ENCODE measurements at regions not wholly inside any gene's neighbourhood (a gene's known extent, or its start where the extent isn't known, plus 50 kb on each side); places are given as distances from the start of the nearest gene placed in this dataset.

DNA sequence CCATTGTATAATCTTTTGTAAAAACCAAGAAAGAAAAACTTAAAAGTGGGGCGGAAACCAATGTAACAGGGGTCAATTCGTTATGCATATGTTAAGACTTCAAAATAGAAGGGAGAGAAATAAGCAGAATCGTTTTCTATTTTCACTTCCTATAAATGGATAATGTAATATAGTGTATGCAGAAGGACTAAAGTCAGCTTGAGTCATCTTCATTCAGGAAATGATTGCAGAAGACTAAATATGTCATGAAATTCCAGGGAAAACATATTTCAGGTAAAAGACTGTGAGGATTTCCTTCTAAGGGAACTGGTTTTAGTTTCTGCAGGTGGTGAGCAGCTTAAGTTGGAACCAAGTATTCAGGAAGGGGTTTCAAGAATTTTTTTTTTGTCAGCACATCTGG lies 753.3 kb downstream of the IRX1 start:
- DNase-seq, result no peak

DNA sequence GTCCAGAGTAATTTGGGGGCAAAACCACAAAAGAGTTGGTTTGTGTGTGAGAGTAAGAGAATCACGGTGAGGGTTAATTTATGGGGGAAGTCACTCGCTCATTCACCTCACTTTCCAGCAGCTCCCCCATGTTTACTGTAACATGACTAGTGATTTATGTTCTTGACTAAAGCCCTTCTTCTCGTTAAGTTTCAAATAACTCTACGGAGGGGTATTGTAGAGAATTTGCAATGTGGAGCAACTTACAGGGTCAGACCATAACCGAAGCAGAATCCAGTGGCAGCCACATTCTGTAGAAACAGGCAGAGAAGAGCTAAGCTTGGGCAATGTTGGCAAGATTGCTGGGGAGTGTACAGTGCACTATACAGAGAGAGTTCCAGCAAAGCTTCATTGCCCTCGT lies 760.6 kb downstream of the IRX1 start:
- DNase-seq, result no peak

DNA sequence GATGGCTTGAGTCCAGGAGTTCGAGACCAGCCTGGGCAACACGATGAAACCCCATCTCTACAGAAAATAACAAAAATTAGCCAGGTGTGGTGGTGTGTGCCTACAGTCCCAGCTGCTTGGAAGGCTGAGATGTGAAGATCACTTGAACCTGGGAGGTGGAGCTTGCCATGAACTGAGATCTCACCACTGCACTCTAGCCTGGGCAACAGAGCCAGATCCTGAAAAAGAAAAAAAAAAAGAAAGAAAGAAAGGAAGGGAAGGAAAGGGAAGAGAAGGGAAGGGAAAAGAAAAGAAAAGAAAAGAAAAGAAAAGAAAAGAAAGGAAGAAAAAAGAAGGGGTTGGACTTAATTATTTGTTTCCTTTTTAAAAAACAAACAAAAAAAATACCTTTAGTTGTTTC lies 764.2 kb downstream of the IRX1 start:
- DNase-seq, result no peak

DNA sequence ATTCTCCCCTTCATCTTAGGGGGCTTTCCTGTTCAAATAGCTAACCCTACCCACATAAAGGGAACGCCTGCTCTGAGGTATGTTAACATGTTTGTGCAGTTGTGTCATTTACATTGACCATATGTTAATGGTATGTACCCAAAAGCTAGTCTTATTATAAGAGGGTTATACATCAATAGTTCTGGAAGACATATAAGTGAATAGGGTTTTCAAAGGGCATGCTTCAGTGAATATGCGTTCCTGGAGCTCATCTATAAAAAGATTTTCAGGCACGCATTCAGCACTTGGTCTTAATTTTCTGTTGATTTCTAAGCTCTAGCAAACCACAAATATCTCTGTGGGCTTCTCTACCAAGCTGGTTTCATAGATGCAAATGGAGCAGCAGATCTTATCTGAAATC lies 766.1 kb downstream of the IRX1 start:
- no peak for DNase-seq

DNA sequence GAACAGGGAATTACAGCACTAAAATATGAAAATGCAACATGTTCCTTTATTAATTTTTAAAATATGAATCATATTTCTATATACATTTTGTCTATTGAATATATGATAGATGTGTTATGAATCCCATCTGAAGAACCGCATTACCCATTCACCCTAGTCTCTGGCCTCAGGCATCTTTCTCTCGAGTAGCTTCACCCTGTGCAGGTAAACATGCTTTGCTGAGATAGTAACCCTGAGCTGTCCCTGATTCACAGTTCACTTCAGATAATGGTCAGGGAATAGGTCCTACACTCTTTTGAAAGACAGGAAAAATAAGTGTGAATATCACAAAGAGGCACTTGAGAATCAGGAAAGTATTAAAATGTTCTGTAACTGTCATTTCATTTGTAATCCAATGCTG lies 766.8 kb downstream of the IRX1 start:
- no peak for DNase-seq

DNA sequence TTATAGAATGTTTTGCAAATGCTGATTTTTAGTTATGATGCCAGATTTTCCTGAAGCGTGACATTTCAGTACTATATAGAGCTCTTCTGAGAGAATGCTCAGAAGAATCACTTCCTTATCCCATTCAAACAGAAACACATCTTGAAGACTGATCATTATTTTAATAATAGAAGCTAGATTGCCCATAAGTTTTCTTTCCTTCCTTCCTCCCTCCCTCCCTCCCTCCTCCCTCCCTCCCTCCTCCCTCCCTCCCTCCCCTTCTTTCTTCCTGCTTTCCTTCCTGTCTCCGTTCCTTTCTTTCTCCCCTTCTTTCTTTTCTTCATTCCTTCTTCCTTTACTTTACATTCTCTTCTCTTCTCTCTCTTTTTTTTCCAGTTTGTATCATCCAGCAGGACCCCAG lies 767.4 kb downstream of the IRX1 start:
- DNase-seq, result no peak

DNA sequence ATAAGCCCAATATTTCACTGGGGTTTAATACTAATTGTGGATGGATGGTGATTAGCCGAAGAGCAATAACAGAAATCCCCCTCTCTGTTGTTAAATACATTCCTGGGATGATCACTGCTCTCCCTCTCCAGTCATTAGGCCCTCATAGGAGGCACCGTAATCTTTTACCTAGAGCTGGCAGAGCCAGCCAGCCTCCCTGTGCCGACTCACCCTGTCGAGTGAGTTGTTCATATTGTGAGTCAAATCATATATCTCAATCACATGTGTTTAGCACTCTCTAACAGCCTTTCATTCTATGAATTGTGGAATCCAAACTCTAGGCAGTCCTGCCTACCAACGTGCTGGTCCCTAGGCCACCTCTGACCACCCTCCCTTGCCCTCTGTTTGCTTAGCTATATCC lies 771.0 kb downstream of the IRX1 start:
- no peak for DNase-seq

DNA sequence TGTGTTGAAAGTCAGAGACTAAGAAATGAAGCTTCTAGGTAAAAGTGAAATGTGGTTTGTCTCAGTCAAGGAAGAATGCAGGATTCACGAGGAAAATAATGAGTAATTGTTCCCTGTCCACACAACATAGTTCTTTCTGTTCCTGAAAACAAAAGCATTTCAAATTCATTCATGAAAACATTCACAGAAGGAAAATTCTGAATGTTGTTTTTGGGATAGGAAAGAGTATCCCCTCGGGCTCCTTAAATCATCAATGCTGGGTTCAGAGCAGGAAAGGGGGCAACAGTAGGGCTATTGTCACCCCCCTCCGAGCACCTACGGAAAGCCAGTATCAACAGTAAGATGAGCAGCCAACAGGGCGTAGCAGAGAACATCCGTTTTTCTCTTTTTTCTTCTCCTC lies 769.9 kb upstream of the ADAMTS16 start:
- no peak for DNase-seq

DNA sequence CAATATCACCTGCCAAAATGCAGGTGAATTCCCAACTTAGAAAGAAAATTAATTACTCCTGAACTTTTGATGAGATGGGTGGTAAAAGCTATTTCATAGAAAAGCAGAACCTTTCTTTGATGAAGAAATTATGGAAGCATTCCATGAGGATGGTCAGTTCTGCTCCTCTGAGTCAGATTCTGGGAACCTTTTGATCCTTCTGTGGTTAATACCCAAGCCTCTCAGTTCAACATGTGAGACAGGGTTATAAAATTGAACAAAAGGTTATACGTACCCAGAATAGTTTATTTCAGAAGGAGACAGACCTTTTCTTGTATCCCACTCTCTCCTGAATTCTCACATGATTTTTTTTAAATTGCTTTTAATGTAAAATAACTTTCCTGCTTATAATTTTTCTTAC lies 767.6 kb upstream of the ADAMTS16 start:
- no peak for DNase-seq

DNA sequence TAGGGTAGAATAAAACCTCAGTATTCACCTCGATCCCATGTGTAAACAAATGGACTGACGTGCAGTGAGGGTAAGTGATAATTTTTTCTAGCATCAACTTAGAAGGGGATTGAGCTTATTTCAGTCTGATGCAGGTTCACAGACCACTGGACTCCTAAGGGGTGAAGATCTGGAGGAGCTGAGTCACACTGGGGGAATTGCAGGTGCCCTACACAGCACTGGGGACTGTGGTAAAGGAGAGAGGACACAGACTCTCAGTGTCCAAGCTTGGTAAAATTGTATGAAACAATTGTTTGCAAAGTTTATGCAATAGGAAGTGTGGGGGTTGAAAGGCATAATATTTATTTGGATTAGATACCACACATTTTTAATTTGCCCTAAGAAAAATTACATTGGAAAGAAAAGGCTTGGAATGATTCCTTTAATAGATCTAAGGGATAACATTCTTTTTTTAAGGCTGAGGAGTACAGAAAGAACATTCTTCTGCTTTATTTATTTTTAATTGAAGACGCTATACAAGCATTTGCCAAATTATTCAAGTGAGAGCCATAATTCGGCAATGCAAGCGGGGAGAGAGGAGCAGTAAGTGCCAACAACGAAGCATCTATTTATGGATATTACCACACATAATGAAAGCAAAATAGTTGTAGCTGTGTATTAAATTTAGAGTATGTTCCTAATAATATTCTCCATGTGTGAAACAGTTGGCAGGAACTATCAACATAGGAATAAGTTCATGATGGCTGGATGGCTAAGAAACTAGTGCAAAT lies 766.9 kb upstream of the ADAMTS16 start:
- no peak for DNase-seq

DNA sequence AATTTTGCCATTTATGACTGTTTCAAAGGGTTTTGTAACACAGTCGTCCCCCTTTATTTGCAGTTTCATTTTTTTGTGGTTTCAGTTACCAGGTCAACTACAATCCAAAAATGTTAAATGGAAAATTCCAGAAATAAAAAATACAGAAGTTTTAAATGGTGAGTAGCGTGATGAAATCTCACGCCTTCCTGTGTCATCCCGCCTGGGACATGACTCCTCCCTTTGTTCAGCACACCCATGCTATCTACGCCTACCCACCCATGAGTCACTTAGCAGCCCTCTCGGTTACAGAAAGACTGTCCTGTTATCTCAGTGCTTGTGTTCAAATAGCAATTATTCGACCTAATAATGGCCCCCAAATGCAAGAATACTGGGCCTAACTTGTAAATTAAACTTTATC lies 765.3 kb upstream of the ADAMTS16 start:
- no peak for DNase-seq

DNA sequence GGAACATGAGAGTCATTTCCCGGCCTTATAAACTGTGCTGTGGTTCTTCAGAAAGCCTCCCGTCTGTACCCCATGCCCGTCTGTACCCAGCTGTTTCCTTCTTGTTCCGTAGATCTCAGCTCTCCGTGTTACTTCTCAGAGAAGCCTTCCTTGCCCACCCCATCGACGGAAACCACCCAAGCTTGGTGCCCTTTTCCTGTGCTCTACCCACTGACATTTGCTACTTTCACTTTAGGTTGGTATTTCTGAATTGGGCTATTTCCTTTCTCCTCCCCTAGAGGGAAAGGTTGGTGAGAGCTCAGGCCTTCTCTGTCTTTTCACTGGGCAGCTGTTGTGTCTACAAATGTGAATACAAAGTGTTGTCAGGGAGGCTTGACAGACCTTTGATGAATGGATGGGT lies 764.5 kb upstream of the ADAMTS16 start:
- DNase-seq, result no peak

DNA sequence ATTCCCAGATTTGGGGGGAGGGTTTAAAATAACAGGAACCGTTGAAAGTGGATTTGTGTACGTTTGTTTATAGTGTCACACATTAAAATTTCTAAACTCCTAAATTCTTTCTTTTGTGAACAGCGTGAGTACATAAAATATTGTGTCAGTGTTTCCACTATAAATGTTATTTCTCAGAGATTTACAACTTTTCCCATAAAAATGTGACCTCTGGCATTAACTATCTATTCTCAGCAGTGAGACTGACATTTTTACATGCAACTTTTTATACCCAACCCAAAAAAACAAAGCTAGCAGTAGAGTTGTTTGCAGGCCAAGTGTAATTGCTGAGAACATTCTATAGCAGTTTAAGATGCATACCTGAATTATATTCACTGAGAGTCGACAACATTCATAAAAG lies 757.0 kb upstream of the ADAMTS16 start:
- DNase-seq, result no peak

DNA sequence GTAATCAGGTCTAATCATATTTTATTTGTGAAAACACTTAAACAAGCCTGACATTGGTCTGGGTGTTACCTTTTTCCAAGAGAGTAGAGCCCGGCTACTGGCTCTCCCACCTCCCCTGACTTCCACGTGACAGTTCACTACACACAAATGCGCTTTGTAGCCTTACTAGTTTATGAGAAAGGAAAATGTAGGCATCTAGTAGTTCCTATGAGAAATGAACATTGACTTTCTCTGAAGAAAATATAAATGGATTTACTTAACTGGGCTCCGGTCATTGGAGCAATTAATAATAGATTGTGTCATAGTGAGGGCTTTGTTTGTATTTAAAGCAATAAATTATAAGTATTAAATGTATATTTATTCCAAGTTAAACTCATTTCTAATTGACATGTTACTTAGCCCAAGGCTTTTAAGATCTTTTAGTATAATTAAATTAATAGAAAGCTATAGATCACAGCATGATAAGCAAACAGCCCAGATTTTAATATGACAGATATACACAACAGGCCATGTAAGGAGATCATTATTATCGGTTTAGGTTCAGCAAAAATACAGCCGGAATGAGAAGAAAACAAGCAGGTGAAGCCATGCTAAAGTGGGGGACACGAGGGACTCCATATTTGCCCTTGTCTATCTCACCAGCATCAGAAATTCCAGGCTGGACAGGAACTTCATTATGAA lies 756.5 kb upstream of the ADAMTS16 start:
- no peak for DNase-seq

DNA sequence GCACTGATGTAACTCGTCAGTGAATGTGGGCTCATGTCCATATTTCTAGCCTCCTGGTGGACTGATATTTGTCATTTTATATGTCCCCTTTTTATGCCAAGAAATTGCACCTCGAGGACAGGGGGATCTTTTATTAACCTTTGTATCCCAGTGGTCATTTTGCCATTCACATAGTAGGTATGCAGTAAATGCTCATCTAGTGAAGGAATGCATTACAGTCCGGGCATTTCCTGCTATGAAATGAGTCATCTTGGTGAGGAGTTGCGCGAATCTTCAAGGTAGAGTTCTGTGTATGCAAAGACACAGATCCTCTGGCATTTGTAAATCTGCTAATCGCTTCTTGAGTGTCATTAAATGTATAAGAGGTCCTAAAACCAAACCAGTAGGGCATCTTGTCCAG lies 755.5 kb upstream of the ADAMTS16 start:
- no peak for DNase-seq

DNA sequence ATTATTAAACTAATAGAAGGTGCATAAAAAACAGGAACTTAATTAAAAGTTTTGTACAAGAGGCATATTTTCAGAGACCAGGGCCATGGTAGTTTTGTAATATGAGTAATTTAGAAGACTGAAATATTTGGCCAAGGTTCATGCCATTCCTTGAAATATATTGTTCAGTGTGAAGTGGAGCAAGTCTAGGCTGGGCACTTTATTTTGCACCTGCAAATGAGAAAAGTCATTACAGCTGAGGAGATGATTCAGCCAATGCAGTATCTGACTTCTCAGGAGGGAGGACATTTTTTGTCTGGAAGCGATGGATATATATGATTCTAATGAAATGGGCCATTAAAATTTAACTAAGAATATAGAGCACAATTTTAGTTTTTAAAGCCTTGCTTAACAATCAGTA lies 754.0 kb upstream of the ADAMTS16 start:
- no peak for DNase-seq

DNA sequence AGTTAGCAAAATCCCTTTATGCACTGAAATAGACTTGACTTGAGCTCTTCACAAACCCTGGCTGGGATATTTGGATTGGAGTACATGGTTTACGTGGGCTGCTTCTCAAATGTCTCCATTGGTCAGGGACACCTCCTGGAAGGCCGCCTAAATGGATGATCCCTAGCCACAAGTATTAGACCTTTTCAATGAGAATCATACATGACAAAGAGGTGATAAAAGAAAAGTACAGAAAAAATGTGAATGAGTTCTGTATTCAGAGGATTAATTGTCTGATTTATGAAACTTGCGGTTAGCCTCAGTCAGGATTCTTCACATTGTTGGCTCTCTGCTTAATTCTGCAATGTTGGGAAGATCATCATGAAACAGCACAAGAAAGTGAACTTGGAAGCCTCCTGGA lies 752.8 kb upstream of the ADAMTS16 start:
- DNase-seq, result no peak

DNA sequence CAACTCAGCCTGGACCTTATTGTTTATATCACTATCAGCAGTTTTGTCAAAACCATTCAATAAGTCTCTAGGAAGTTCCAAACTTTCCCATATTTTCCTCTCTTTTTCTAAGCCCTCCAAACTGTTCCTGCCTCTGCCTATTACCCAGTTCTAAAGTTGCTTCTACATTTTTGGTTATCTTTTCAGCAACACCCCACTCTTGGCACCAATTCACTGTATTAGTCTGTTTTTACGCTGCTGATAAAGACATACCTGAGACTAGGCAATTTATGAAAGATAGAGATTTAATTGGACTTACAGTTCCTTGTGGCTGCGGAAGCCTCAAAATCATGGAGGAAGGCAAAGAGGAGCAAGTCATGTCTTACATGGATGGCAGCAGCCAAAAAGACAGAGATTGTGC lies 744.4 kb upstream of the ADAMTS16 start:
- DNase-seq, result no peak

DNA sequence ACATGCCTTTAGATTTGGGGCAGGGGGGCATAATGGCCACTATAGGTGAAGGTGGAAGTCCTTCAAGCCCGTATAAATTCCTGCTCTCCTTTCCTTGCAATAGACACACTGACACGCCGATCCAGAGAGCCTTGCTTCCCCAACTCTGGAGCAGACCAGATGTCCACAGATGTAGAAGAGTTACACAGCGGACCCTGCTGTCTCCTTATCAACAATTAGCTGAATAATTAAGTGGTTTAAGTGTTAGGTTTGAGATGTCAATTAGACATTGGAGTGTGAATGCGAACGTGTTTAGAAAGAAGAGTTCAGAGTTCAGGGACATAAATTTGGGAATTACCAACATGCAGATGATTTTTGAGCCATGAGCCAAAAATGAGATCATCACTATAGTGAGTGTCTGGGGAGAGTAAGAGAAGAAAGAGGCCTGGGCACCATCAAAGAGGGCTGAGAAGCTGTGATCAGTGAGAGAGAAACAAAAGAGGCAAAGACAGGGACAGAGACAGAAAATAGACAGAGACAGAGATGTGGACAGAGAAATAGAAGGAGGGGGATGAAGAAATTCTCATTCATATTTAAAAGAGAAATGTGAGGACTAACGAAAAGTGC lies 734.4 kb upstream of the ADAMTS16 start:
- no peak for DNase-seq

DNA sequence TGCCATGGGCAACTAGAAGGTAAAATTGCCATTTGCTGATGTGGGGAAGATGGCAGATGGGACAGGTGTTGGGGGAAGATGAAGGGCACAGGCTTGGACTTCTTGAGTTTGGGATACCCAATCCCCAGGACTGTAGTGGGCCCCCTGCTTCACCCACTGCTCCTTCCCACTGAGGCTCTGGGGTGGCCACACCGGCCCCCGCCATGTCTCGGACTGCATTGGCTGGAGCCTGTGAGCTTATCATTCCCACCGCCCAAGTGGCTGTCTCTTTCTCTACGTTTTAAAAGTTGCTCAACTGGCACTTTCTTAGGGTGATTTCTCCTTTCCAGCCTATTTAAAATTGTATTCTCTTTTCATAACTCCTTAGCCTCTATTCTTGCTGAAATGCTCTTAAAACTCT lies 730.0 kb upstream of the ADAMTS16 start:
- no peak for DNase-seq

DNA sequence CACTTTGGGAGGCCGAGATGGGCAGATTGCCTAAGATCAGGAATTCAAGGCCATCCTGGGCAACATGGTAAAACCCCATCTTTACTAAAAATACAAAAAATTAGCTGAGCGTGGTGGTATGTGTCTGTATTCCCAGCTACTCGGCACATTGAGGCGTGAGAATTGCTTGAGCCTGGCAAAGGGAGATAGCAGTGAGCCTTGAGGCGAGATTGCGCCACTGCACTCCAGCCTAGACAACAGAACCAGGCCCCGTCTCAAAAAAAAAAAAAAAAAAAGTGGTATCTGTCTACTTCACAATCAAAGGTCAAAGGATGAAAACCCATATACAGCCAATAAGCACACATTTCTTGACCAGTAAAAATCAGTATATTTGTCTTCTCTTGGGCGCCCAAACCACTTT lies 728.5 kb upstream of the ADAMTS16 start:
- no peak for DNase-seq

DNA sequence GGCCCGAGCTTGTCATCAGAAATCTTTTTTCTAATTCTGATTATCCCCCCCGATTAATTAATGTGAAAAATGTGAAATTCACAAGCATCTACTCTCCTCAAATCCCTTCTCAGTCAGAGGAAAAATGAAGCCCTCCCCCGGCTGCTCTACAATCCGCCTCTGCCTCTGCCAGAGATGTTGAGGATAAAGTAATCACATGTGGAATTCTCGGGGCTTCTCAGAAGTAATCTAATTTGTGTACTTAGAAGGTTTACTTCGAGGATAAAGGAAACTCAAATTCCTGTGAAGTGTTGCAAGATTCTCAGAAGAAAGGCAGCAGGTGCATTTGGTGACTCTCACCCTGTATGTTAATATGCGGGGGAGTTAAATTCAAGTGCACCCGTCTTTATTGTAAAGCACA lies 726.1 kb upstream of the ADAMTS16 start:
- DNase-seq, result no peak

DNA sequence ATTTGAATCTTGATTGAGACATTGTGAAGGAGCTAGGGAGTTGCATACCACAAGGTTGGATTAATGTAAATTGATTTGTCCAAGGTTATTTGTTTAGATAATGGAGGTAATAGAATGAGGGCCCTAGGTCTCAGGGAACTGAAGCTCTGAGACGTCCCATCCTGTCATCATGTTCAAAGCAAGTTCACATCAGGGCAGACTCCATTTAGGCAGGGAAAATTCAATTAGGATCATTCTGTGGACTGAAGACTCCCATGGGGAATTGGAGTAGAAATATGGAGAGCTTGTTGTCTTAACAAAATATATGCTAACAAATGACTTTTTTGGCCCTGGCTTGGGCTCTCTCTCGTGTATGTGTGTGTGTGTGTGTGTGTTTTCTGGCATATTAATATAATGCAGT lies 722.0 kb upstream of the ADAMTS16 start:
- DNase-seq, result no peak

DNA sequence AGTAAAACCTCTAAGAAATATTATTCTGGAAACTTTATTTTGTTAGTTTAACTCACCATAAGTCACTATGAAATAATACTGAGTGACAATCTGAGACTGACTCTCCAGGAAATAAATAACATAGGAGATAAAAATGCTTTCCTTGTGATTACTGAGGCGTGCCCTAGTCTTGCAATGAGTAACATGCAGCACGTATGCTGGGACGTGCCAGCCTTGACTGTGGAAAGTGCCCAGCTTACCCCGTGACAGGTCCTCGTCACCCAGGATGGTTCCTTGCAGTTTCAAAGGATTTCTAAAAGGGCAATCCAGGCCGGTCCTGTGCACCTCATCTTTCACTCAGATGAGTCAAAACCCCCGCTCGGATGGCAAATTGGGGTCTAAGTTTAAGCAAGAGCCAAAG lies 720.8 kb upstream of the ADAMTS16 start:
- DNase-seq, result no peak

DNA sequence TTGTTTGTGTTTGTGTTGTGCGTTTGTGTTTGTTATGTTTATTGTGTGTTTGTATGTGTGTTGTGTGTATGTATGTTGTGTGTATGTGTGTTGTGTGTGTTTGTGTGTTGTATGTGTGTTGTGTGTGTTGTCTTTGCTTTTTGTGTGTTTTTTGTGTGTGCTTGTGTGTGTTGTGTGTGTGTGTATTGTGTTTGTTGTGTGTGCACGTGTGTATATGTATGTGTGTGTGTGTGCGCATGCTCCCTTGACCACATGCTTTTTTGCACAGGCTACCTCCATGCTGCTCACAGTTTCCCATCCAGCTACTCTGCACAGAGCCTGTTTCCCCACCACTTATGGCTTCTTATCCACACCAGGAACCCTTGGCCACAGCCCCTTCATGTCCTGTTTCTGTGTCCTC lies 720.0 kb upstream of the ADAMTS16 start:
- no peak for DNase-seq

Measured in T1000 (cell line).